ENCODE measurements at regions not wholly inside any gene's neighbourhood (a gene's known extent, or its start where the extent isn't known, plus 50 kb on each side); places are given as distances from the start of the nearest gene placed in this dataset.

- ChIA-PET CTCF (no interaction called here), POLR2A (no interaction called here)
- no peak for DNase-seq (ENCODE audit: extremely low spot score)
- TF ChIP-seq, protein P1, sequence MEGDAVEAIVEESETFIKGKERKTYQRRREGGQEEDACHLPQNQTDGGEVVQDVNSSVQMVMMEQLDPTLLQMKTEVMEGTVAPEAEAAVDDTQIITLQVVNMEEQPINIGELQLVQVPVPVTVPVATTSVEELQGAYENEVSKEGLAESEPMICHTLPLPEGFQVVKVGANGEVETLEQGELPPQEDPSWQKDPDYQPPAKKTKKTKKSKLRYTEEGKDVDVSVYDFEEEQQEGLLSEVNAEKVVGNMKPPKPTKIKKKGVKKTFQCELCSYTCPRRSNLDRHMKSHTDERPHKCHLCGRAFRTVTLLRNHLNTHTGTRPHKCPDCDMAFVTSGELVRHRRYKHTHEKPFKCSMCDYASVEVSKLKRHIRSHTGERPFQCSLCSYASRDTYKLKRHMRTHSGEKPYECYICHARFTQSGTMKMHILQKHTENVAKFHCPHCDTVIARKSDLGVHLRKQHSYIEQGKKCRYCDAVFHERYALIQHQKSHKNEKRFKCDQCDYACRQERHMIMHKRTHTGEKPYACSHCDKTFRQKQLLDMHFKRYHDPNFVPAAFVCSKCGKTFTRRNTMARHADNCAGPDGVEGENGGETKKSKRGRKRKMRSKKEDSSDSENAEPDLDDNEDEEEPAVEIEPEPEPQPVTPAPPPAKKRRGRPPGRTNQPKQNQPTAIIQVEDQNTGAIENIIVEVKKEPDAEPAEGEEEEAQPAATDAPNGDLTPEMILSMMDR (IDR thresholded peaks at IDR 0.05; ENCODE audit: control extremely low read depth, extremely low read depth, low read depth, missing control alignments), result no peak
These were observed 51.4 kb upstream of the GRB10 start for GRCh38 chr7:50834031-50834535.

DNA sequence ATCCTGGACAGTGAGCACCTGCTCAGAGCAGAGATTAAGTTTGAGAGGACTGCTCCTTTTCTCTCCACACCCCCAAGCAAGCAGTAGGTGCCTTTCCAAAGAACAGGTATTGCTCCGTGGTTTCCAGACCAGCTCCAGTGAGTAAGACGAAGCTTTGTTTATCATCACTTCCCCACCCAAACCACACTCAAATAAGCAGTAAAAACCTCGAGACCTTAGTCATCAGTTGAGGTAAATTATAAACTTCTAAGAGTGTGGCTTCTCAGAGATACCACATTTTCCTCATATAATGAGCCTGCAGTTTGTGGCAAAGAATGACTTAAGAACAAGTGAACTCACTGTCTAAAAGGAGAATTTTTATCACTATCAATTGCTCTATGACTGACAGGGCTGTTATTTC lies 50.0 kb upstream of the GRB10 start:
- ChIA-PET CTCF (no interaction called here), POLR2A (no interaction called here)
- TF ChIP-seq, protein P1 (IDR thresholded peaks at IDR 0.05; ENCODE audit: control extremely low read depth, extremely low read depth, low read depth, missing control alignments), result no peak
- DNase-seq (ENCODE audit: extremely low spot score), result no peak
